ENCODE measurements at regions not wholly inside any gene's neighbourhood (a gene's known extent, or its start where the extent isn't known, plus 50 kb on each side); places are given as distances from the start of the nearest gene placed in this dataset.

GRCh38 chr5:99116526-99116925, 187.7 kb upstream of the CHD1 start:
- no peak for TF ChIP-seq CTCF (IDR thresholded peaks at IDR 0.05)
- TF ChIP-seq POLR2A (IDR thresholded peaks at IDR 0.05), result no peak

Data from esophagus squamous epithelium (tissue), 4 donors.